Esophagus muscularis mucosa (tissue), 4 donors: ENCODE measurements at regions not wholly inside any gene's neighbourhood (a gene's known extent, or its start where the extent isn't known, plus 50 kb on each side); places are given as distances from the start of the nearest gene placed in this dataset.

Source experiments
- EP300 ChIP-seq: sonication (generic); formaldehyde crosslinking; IDR thresholded peaks from one replicate; pipeline ENCODE4 v1.6.1; 2017; ENCODE audit warnings: antibody characterized with exemption
- POLR2A ChIP-seq: fragments of 450-650 bp; IDR thresholded peaks from one replicate; pipeline ENCODE4 v1.6.1; 2017; ENCODE audit warnings: antibody characterized with exemption, moderate library complexity, mild to moderate bottlenecking, low read depth
- POLR2AphosphoS5 ChIP-seq, 2 donors: sonication (generic); formaldehyde crosslinking; IDR thresholded peaks; one replicate each; pipeline ENCODE4 v1.6.1; 2017; ENCODE audit warnings: antibody characterized with exemption in 2 of 2
- TF ChIP-seq, protein P1 (sequence below), 3 experiments: fragments of 200-600 bp in 2 of 3; fragments of 450-650 bp in 1 of 3; sonication (generic) in 2 of 3; IDR thresholded peaks; one replicate each; pipeline ENCODE4 v1.5.1; 2017 to 2019; ENCODE audit warnings: antibody characterized with exemption in 3 of 3, mild to moderate bottlenecking in 2 of 3, moderate library complexity in 1 of 3

- TF ChIP-seq POLR2A (no peak), POLR2AphosphoS5 (IDR thresholded peaks at IDR 0.05) (no peak), EP300 (no peak)
- TF ChIP-seq, protein P1, sequence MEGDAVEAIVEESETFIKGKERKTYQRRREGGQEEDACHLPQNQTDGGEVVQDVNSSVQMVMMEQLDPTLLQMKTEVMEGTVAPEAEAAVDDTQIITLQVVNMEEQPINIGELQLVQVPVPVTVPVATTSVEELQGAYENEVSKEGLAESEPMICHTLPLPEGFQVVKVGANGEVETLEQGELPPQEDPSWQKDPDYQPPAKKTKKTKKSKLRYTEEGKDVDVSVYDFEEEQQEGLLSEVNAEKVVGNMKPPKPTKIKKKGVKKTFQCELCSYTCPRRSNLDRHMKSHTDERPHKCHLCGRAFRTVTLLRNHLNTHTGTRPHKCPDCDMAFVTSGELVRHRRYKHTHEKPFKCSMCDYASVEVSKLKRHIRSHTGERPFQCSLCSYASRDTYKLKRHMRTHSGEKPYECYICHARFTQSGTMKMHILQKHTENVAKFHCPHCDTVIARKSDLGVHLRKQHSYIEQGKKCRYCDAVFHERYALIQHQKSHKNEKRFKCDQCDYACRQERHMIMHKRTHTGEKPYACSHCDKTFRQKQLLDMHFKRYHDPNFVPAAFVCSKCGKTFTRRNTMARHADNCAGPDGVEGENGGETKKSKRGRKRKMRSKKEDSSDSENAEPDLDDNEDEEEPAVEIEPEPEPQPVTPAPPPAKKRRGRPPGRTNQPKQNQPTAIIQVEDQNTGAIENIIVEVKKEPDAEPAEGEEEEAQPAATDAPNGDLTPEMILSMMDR (IDR thresholded peaks at IDR 0.05) = no peak
These were observed 99.9 kb upstream of the LHX1 start for GRCh38 chr17:36837195-36837938.
